GM12892 (cell line): ENCODE measurements at regions not wholly inside any gene's neighbourhood (a gene's known extent, or its start where the extent isn't known, plus 50 kb on each side); places are given as distances from the start of the nearest gene placed in this dataset.

Source experiments
- POLR2A ChIP-seq: IDR thresholded peaks from 2 replicates; pipeline ENCODE4 v1.6.1; 2011; ENCODE audit warnings: low read depth, low read length, control low read depth
- POLR2AphosphoS5 ChIP-seq: IDR thresholded peaks from 2 replicates; pipeline ENCODE4 v1.6.1; 2011; ENCODE audit warnings: low read depth, low read length, control low read depth

- TF ChIP-seq POLR2A (no peak), POLR2AphosphoS5 (no peak)
Measured at GRCh38 chr2:128980475-128980874, 661.8 kb upstream of the HS6ST1 start.
